ENCODE measurements at regions not wholly inside any gene's neighbourhood (a gene's known extent, or its start where the extent isn't known, plus 50 kb on each side); places are given as distances from the start of the nearest gene placed in this dataset.

- TF ChIP-seq CTCF (IDR thresholded peaks at IDR 0.05) (no peak), POLR2A (IDR thresholded peaks at IDR 0.05) (no peak)
Observed at GRCh38 chr5:8508231-8508630, 639.3 kb downstream of the MTRR start.
